Urinary bladder (tissue), 3 donors: ENCODE measurements at regions not wholly inside any gene's neighbourhood (a gene's known extent, or its start where the extent isn't known, plus 50 kb on each side); places are given as distances from the start of the nearest gene placed in this dataset.

Experiments
- DNase-seq: peaks from one replicate; pipeline ENCODE4 v3.0.0-alpha.2; 2015; ENCODE audit errors: extremely low spot score
- H3K27ac ChIP-seq: one replicate; pipeline ENCODE4 v1.5.1; 2013; ENCODE audit warnings: low read depth, mild to moderate bottlenecking, moderate library complexity
- H3K36me3 ChIP-seq: one replicate; pipeline ENCODE4 v1.6.1; 2013; ENCODE audit warnings: mild to moderate bottlenecking, moderate library complexity; ENCODE audit not compliant: insufficient read depth
- H3K4me1 ChIP-seq: one replicate; pipeline ENCODE4 v1.6.1; 2013; ENCODE audit warnings: mild to moderate bottlenecking, moderate library complexity; ENCODE audit not compliant: insufficient read depth
- H3K4me3 ChIP-seq: one replicate; pipeline ENCODE4 v1.5.1; 2013; ENCODE audit warnings: low read depth, low read length
- WGBS: extraction: QIAGEN DNeasy Blood & Tissue Kit; methylation state at CpG from one replicate; pipeline ENCODE4 v1.1.7; 2013; 5-methylcytosine and 5-hydroxymethylcytosine counted together
- donor health status: healthy with polysubstance abuse.
- donor health status: healthy.

DNA sequence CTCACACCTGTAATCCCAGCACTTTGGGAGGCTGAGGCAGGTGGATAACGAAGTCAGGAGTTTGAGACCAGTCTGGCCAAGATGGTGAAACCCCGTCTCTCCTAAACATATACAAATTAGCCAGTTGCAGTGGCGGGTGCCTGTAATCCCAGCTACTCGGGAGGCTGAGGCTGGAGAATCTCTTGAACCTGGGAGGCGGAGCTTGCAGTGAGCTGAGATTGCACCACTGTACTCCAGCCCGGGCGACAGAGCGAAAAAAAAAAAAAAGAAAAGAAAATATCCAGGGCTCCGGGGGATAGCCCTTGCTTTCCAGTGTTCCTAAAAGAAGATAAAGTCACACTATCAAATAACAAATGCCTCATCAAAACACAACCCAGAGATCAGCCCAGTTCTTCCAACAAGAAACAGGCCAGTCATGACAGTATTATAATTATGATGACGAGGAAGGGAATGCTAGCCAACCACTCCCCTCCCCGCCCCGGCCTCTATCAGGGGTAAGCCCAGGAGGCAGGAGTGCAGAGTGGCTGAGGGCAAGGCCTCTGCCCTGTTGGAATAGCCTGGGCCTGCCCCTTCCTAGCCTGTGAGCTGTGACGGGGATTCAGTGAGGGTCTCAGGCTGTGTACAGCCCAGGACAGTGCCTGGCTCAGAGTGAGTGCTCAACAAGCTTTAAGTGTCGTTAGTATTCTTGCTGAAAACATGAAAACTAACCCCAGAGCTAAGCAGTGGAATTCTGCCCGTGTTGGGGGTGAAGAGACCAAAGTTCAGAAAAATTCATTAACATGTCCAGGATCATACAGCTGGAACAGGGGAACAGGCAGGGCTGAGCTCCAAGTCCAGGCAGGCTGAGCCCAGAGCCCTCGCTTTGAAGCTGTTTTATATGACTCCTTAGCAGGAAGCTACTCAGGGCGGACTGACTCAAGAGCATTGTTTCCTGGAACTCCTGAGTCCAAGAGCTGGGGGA lies 54.3 kb downstream of the FAM241B start:
- WGBS = 36% methylated on average over 17 of the region's 17 CpGs
- DNase-seq = peak; percentile 41
- no peaks in the 10 kb centered on the region for H3K4me1 ChIP-seq
- no peaks in the 10 kb centered on the region for H3K36me3 ChIP-seq
- H3K4me3 ChIP-seq = no peak overlapping the region
- peak overlapping the region; percentile 57 for H3K27ac ChIP-seq

- H3K27ac ChIP-seq = peak overlapping the region; percentile 49
- H3K4me3 ChIP-seq = no peak overlapping the region
- WGBS = 64% methylated on average over 4 of the region's 4 CpGs
- DNase-seq = no peak
- H3K4me1 ChIP-seq = no peaks in the 10 kb centered on the region
- H3K36me3 ChIP-seq = no peaks in the 10 kb centered on the region
These were observed 54.9 kb downstream of the FAM241B start for GRCh38 chr10:69684981-69685353.

- H3K4me3 ChIP-seq = no peak overlapping the region
- no peaks in the 10 kb centered on the region for H3K4me1 ChIP-seq
- H3K36me3 ChIP-seq = no peaks in the 10 kb centered on the region
- no peak for DNase-seq
- 75% methylated on average over 5 of the region's 5 CpGs for WGBS
- H3K27ac ChIP-seq = no peak overlapping the region
These were observed 55.4 kb downstream of the FAM241B start for GRCh38 chr10:69685426-69685801.

GRCh38 chr10:69685802-69686585 lies 55.9 kb downstream of the FAM241B start:
- no peak overlapping the region for H3K27ac ChIP-seq
- no peak overlapping the region for H3K4me3 ChIP-seq
- H3K36me3 ChIP-seq = no peaks in the 10 kb centered on the region
- H3K4me1 ChIP-seq = no peaks in the 10 kb centered on the region
- WGBS = 70% methylated on average over 18 of the region's 18 CpGs
- DNase-seq = no peak

DNA sequence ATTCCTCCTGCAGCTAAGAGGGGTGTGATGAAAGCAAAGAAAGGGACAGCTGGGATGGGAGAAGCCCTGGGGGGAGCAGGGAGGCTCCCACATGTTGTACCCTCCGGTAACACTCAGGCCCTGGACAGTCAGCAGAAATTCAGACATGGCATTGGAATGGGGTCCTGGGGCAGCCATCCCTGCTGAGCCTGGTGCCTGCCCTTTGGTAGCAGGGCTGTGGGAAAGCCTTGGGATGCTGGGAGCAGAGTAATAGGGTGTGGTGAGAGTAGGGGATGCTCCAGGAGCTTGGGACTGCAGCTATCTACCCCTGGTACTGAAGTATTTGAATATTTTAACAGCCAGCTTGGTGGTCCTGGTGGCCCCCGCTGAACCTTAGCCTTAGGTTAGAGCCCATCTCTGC lies 56.8 kb downstream of the FAM241B start:
- WGBS = 99% methylated on average over 2 of the region's 2 CpGs
- DNase-seq = no peak
- no peak overlapping the region for H3K27ac ChIP-seq
- H3K4me1 ChIP-seq = no peaks in the 10 kb centered on the region
- no peaks in the 10 kb centered on the region for H3K36me3 ChIP-seq
- H3K4me3 ChIP-seq = no peak overlapping the region

- no peak for DNase-seq
- WGBS = 61% methylated on average over 2 of the region's 2 CpGs
- H3K4me1 ChIP-seq = no peaks in the 10 kb centered on the region
- H3K4me3 ChIP-seq = no peak overlapping the region
- H3K27ac ChIP-seq = no peak overlapping the region
- no peaks in the 10 kb centered on the region for H3K36me3 ChIP-seq
These were observed 57.4 kb downstream of the FAM241B start for GRCh38 chr10:69687426-69687825.

GRCh38 chr10:69692267-69692666 lies 62.2 kb downstream of the FAM241B start:
- no peak for DNase-seq
- H3K4me1 ChIP-seq = no peaks in the 10 kb centered on the region
- H3K27ac ChIP-seq = no peak overlapping the region
- no peak overlapping the region for H3K4me3 ChIP-seq
- 78% methylated on average over 6 of the region's 6 CpGs for WGBS
- H3K36me3 ChIP-seq = no peaks in the 10 kb centered on the region

DNA sequence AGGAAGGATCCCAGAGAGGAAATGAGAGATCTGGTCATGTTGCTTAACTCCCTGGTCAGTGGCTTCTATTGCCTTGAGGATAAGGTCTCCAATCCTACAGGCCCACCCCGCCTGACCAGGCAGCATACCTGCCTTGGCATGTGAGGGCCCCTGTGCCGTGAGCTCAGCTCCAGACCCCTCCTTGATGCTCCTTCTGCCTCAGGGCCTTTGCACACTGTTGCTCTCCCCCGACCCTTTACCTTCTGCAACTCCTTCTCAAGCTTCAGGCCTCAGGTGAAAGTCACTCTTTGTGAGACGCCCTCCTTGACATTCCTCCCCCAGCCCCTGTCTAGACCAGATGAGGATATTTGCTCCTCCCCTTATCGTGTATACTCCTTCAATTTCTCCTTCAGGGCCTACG lies 62.8 kb downstream of the FAM241B start:
- Histone ChIP-seq H3K4me1 (no peaks in the 10 kb centered on the region), H3K36me3 (no peaks in the 10 kb centered on the region), H3K27ac (no peak overlapping the region), H3K4me3 (no peak overlapping the region)
- DNase-seq = no peak
- 96% methylated on average over 6 of the region's 6 CpGs for WGBS

GRCh38 chr10:69693886-69694285 lies 63.8 kb downstream of the FAM241B start:
- H3K4me1 ChIP-seq = no peaks in the 10 kb centered on the region

DNA sequence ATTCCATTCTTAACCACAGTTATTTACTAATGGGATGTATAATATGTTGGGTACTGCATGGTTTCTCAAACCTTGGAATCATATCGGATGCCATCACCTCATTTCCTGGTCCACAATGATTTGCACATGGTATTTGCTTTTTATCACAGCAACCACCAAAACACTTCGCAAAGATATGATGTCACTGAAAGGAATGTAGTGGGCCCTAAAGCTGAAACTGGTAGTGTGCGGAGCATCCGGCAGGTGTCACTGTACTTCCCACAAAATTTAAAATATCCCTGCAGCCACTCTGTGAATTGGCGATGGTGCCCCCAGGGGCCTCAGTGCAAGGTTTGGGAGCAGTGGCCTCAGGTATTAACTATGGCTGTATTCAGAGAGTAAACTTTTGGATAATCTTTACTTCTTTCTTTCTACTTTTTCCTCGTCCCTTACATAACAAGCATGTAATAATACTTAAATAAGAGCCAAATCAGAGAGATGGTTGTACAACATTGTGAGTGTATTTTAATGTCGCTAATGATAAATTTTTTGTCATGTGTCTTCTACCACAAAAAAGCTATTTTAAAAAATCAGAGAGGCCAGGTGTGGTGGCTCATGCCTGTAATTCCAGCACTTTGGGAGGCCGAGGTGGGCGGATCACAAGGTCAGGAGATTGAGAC lies 66.2 kb downstream of the FAM241B start:
- peak; percentile 52 for DNase-seq
- no peak overlapping the region for H3K27ac ChIP-seq
- H3K36me3 ChIP-seq = no peaks in the 10 kb centered on the region
- no peak overlapping the region for H3K4me3 ChIP-seq
- 66% methylated on average over 9 of the region's 9 CpGs for WGBS
- no peaks in the 10 kb centered on the region for H3K4me1 ChIP-seq

More at GRCh38 chr10:69693886-69694285, 63.8 kb downstream of the FAM241B start:
- Histone ChIP-seq H3K4me3 (no peak overlapping the region), H3K27ac (no peak overlapping the region), H3K36me3 (no peaks in the 10 kb centered on the region)
- no peak for DNase-seq

- no peak for DNase-seq
- WGBS = 73% methylated on average over 4 of the region's 4 CpGs
- no peak overlapping the region for H3K27ac ChIP-seq
These were observed 67.0 kb downstream of the FAM241B start for GRCh38 chr10:69697006-69697405.

DNA sequence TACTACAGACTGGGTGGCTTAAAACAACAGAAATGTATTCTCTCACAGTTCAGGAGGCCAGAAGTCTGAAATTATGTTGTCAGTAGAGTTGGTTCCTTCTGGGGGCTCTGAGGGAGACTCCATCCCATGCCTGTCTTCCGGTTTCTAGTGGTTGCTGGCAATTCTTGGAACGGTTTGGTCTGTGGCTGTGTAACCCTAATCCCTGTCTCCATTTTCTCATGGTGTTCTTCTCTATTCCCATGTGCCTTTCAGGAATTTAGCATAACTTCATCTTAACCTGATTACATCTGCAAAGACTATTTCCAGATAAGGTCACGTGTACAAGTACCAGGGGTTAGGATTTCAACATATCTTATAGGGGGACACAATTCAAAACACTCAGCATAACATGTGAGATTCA lies 73.2 kb downstream of the FAM241B start:
- Histone ChIP-seq H3K36me3 (no peaks in the 10 kb centered on the region), H3K4me1 (no peaks in the 10 kb centered on the region), H3K27ac (no peak overlapping the region), H3K4me3 (no peak overlapping the region)
- 47% methylated on average over 3 of the region's 3 CpGs for WGBS
- DNase-seq = no peak

More at GRCh38 chr10:69697006-69697405, 67.0 kb downstream of the FAM241B start:
- Histone ChIP-seq H3K4me3 (no peak overlapping the region), H3K36me3 (no peaks in the 10 kb centered on the region), H3K4me1 (no peaks in the 10 kb centered on the region)

- no peaks in the 10 kb centered on the region for H3K36me3 ChIP-seq
- 68% methylated on average over 7 of the region's 7 CpGs for WGBS
- H3K4me1 ChIP-seq = no peaks in the 10 kb centered on the region
- no peak overlapping the region for H3K4me3 ChIP-seq
- H3K27ac ChIP-seq = no peak overlapping the region
- DNase-seq = no peak
These were observed 74.0 kb downstream of the FAM241B start for GRCh38 chr10:69703766-69704630.
